KMS-11 (cell line): ENCODE measurements at regions not wholly inside any gene's neighbourhood (a gene's known extent, or its start where the extent isn't known, plus 50 kb on each side); places are given as distances from the start of the nearest gene placed in this dataset.
"Not testable (repeated sequence)": the region's sequence is repeated elsewhere in the genome, so short reads cannot be mapped to it uniquely, and the experiment has no call there.

Experiments
- H2AFZ ChIP-seq: fragments of 200-600 bp; sonication (generic); 2 replicates; pipeline ENCODE4 v1.6.1; 2016; ENCODE audit warnings: antibody characterized with exemption, mixed run types, low read depth
- H3K27ac ChIP-seq: fragments of 200-600 bp; sonication (generic); 2 replicates; pipeline ENCODE4 v1.6.1; 2016; ENCODE audit warnings: mild to moderate bottlenecking, mixed run types
- H3K27me3 ChIP-seq: fragments of 200-600 bp; sonication (generic); 2 replicates; pipeline ENCODE4 v1.6.1; 2017; ENCODE audit warnings: mild to moderate bottlenecking, low read depth, mixed run types, moderate library complexity; ENCODE audit not compliant: insufficient read depth
- H3K36me3 ChIP-seq: fragments of 200-600 bp; sonication (generic); 2 replicates; pipeline ENCODE4 v1.6.1; 2017; ENCODE audit warnings: mild to moderate bottlenecking, mixed run types; ENCODE audit not compliant: insufficient read depth
- H3K4me1 ChIP-seq: fragments of 200-600 bp; sonication (generic); 2 replicates; pipeline ENCODE4 v1.6.1; 2016; ENCODE audit warnings: mild to moderate bottlenecking, low read depth, mixed run types; ENCODE audit not compliant: poor library complexity, severe bottlenecking
- H3K4me2 ChIP-seq: fragments of 200-600 bp; sonication (generic); 2 replicates; pipeline ENCODE4 v1.7.0; 2016; ENCODE audit warnings: mild to moderate bottlenecking, mixed run types
- H3K4me3 ChIP-seq: fragments of 200-600 bp; sonication (generic); IDR thresholded peaks from 2 replicates; pipeline ENCODE4 v1.6.1; 2017; ENCODE audit warnings: low read depth, low read length, mixed read lengths; ENCODE audit not compliant: insufficient read depth
- H3K79me2 ChIP-seq: fragments of 200-600 bp; sonication (generic); 2 replicates; pipeline ENCODE4 v1.6.1; 2016; ENCODE audit warnings: low read depth, mixed run types; ENCODE audit not compliant: insufficient read depth
- H3K9ac ChIP-seq: fragments of 200-600 bp; sonication (generic); 2 replicates; pipeline ENCODE4 v1.6.1; 2016; ENCODE audit warnings: mild to moderate bottlenecking, mixed run types
- H4K20me1 ChIP-seq: fragments of 200-600 bp; sonication (generic); 2 replicates; pipeline ENCODE4 v1.6.1; 2016; ENCODE audit warnings: mild to moderate bottlenecking, mixed run types; ENCODE audit not compliant: insufficient read depth
- TF ChIP-seq, protein P1 (sequence below): fragments of 200-600 bp; sonication (generic); conservative IDR thresholded peaks from 2 replicates; pipeline ENCODE4 v1.6.1; 2017; ENCODE audit warnings: low read depth, mild to moderate bottlenecking, antibody characterized with exemption, low read length, moderate library complexity, mixed read lengths

DNA sequence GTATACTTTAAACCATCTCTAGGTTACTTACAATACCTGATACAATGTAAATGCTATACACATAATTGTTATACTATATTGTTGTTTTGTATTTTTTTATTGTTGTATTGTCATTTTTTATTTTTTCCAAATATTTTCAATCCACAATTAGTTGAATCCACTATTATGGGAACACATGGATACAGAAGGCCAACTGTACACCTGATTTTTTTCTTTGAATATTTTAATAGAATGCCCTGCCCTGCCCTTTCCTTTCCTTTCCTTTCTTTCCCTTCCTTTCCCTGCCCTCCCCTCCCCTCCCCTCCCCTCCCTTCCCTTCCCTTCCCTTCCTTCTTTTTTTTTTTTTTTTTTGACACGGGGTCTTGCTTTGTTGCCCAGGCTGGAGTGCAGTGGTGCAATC lies 120.2 kb downstream of the SLC4A3 start:
- no peaks in the 10 kb centered on the region for H3K27me3 ChIP-seq
- no peak overlapping the region for H3K4me3 ChIP-seq
- no peaks in the 10 kb centered on the region for H3K36me3 ChIP-seq
- H3K9ac ChIP-seq, result no peak overlapping the region
- no peaks in the 10 kb centered on the region for H3K4me1 ChIP-seq
- TF ChIP-seq, protein P1, sequence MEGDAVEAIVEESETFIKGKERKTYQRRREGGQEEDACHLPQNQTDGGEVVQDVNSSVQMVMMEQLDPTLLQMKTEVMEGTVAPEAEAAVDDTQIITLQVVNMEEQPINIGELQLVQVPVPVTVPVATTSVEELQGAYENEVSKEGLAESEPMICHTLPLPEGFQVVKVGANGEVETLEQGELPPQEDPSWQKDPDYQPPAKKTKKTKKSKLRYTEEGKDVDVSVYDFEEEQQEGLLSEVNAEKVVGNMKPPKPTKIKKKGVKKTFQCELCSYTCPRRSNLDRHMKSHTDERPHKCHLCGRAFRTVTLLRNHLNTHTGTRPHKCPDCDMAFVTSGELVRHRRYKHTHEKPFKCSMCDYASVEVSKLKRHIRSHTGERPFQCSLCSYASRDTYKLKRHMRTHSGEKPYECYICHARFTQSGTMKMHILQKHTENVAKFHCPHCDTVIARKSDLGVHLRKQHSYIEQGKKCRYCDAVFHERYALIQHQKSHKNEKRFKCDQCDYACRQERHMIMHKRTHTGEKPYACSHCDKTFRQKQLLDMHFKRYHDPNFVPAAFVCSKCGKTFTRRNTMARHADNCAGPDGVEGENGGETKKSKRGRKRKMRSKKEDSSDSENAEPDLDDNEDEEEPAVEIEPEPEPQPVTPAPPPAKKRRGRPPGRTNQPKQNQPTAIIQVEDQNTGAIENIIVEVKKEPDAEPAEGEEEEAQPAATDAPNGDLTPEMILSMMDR, result no peak
- H3K79me2 ChIP-seq, result no peaks in the 10 kb centered on the region
- no peaks in the 10 kb centered on the region for H4K20me1 ChIP-seq
- no peak overlapping the region for H3K4me2 ChIP-seq
- no peak overlapping the region for H2AFZ ChIP-seq
- no peak overlapping the region for H3K27ac ChIP-seq

DNA sequence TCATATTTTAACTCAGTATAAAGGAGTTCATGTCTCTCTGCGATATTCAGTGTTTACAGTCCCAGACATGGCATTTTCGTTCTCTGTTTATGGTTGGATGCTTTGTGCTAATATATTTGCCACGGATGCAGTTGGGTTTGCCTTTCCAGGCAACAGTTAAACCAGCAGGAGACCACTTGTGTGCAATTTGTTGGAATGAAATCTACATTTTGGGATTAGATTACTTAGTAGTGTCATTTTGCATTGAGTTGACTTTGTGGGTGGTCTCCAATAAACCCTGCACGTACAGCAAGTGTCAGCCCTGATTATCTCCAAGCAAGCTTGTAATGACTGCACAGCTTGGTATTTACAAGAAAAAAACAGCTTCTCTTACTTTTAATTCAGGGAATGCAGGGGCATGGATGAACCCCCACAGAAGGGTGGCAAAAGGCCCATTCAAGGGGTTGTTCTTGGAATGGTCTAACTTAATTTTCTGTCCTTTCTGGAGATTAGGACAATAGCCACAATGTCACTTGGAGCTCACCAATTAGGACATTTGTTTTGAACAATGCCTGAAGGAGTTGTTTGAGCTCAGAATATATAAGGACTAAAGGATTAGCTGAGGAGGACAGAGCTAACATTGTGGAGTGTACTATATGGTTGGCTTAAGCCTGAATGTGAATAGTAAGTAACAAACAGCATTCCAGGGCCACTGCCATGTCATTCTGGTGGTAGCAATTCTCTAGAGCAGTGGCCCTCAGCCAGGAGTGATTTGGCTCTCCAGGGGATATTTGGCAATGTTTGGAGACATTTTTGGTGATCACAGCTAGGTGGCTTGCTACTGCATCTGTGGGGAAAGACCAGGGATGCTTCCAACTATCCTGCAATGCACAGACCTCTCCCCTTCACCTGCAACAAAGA lies 121.5 kb downstream of the SLC4A3 start:
- Histone ChIP-seq H3K4me1 (no peaks in the 10 kb centered on the region), H4K20me1 (no peaks in the 10 kb centered on the region), H3K27ac (no peak overlapping the region), H3K9ac (no peak overlapping the region), H3K36me3 (no peaks in the 10 kb centered on the region), H3K27me3 (no peaks in the 10 kb centered on the region), H3K4me2 (no peak overlapping the region), H3K4me3 (no peak overlapping the region), H3K79me2 (no peaks in the 10 kb centered on the region), H2AFZ (no peak overlapping the region)
- TF ChIP-seq, protein P1, result no peak

DNA sequence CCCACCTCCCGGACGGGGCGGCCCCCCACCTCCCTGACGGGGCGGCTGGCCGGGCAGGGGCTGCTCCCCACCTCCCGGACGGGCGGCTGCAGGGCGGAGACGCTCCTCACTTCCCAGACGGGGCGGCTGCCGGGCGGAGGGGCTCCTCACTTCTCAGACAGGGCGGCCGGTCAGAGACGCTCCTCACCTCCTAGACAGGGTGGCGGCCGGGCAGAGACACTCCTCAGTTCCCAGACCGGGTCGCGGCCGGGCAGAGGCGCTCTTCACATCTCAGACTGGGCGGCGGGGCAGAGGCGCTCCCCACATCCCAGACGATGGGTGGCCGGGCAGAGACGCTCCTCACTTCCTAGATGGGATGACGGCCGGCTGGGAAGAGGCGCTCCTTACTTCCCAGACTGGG lies 123.7 kb downstream of the SLC4A3 start:
- not testable (repeated sequence) for H3K9ac ChIP-seq, H3K4me2 ChIP-seq, H3K27me3 ChIP-seq, H3K4me3 ChIP-seq, H3K27ac ChIP-seq, H4K20me1 ChIP-seq, H3K4me1 ChIP-seq, H3K36me3 ChIP-seq, H3K79me2 ChIP-seq, H2AFZ ChIP-seq

DNA sequence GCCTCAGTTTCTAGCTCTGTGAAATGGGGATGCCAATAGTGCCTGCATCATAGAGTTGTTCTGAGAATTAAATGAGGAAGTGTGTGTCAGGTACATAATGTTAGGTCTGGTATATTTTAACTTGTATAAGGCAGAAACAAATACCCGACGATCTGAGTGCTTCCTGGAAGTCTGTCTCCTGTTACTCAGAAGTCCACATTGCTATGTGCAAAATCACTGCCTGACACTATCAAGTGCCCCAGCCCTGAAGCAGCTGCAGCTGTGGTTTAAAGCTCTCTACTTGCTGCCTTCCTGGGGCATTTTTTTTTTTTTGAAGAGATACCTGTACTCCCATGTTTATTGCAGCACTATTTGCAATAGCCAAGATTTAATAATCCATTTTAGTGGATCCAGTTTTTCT lies 125.3 kb downstream of the SLC4A3 start:
- no peaks in the 10 kb centered on the region for H3K27me3 ChIP-seq
- H3K4me1 ChIP-seq, result no peaks in the 10 kb centered on the region
- no peaks in the 10 kb centered on the region for H3K79me2 ChIP-seq

More for the DNA sequence above, 125.3 kb downstream of the SLC4A3 start:
- TF ChIP-seq, protein P1, result no peak
- Histone ChIP-seq H3K27ac (no peak overlapping the region), H3K36me3 (no peaks in the 10 kb centered on the region), H3K4me3 (no peak overlapping the region), H4K20me1 (no peaks in the 10 kb centered on the region), H3K4me2 (no peak overlapping the region), H2AFZ (no peak overlapping the region), H3K9ac (no peak overlapping the region)
